Astrocyte (in vitro differentiated cells and primary cell): ENCODE measurements at regions not wholly inside any gene's neighbourhood (a gene's known extent, or its start where the extent isn't known, plus 50 kb on each side); places are given as distances from the start of the nearest gene placed in this dataset.
A peak's percentile ranks its signal among the peaks of the same experiment; 100 is the strongest.

Experiments used
- DNase-seq: peaks from one replicate; pipeline ENCODE4 v3.0.0-alpha.2; 2010; ENCODE audit warnings: low read depth
- FAIRE-seq: peaks from 2 replicates; lab custom pipeline; 2011; peaks lifted over from hg19 to GRCh38; lab: Jason Lieb, UNC
- H2AFZ ChIP-seq: 2 replicates; pipeline ENCODE4 v1.6.0; 2012; ENCODE audit warnings: low read depth, low read length, inconsistent platforms
- H3K27ac ChIP-seq: 2 replicates; pipeline ENCODE4 v1.5.1; 2011; ENCODE audit warnings: low read depth, low read length, inconsistent platforms
- H3K27me3 ChIP-seq: 2 replicates; pipeline ENCODE4 v1.6.0; 2011; ENCODE audit warnings: low read length, inconsistent platforms; ENCODE audit not compliant: insufficient read depth
- H3K36me3 ChIP-seq: 2 replicates; pipeline ENCODE4 v1.5.1; 2011; ENCODE audit warnings: low read length, inconsistent platforms; ENCODE audit not compliant: insufficient read depth
- H3K4me1 ChIP-seq: 2 replicates; pipeline ENCODE4 v1.5.1; 2011; ENCODE audit warnings: low read length, inconsistent platforms; ENCODE audit not compliant: insufficient read depth
- H3K4me2 ChIP-seq: 2 replicates; pipeline ENCODE4 v1.6.0; 2012; ENCODE audit warnings: low read length, inconsistent platforms
- H3K4me3 ChIP-seq: 2 replicates; pipeline ENCODE4 v1.5.1; 2011; ENCODE audit warnings: low read depth, mild to moderate bottlenecking, low read length, inconsistent platforms; ENCODE audit not compliant: insufficient read depth
- H3K79me2 ChIP-seq: 2 replicates; pipeline ENCODE4 v1.6.0; 2012; ENCODE audit warnings: mild to moderate bottlenecking, low read length, inconsistent platforms; ENCODE audit not compliant: insufficient read depth
- H3K9ac ChIP-seq: 2 replicates; pipeline ENCODE4 v1.6.0; 2012; ENCODE audit warnings: mild to moderate bottlenecking, low read length, inconsistent platforms
- H3K9me3 ChIP-seq: 2 replicates; pipeline ENCODE4 v1.5.1; 2012; ENCODE audit warnings: low read depth, mild to moderate bottlenecking, low read length, inconsistent platforms; ENCODE audit not compliant: insufficient read depth
- H4K20me1 ChIP-seq: 2 replicates; pipeline ENCODE4 v1.6.0; 2012; ENCODE audit warnings: low read length, inconsistent platforms; ENCODE audit not compliant: insufficient read depth
- H3K27ac Mint-ChIP-seq: one replicate; pipeline ENCODE4 v1.8.0; 2021; ENCODE audit warnings: mild to moderate bottlenecking, mixed read lengths; ENCODE audit not compliant: unreplicated experiment
- H3K27me3 Mint-ChIP-seq: one replicate; pipeline ENCODE4 v1.8.0; 2021; ENCODE audit warnings: low read depth, mixed read lengths; ENCODE audit not compliant: unreplicated experiment
- H3K36me3 Mint-ChIP-seq: one replicate; pipeline ENCODE4 v1.8.0; 2021; ENCODE audit warnings: low read depth, mixed read lengths; ENCODE audit not compliant: unreplicated experiment
- H3K4me1 Mint-ChIP-seq: one replicate; pipeline ENCODE4 v1.8.0; 2021; ENCODE audit warnings: low read depth, mixed read lengths; ENCODE audit not compliant: unreplicated experiment
- H3K4me3 Mint-ChIP-seq: one replicate; pipeline ENCODE4 v1.8.0; 2021; ENCODE audit warnings: mild to moderate bottlenecking, moderate library complexity, mixed read lengths; ENCODE audit not compliant: unreplicated experiment
- H3K9me3 Mint-ChIP-seq: one replicate; pipeline ENCODE4 v1.8.0; 2021; ENCODE audit warnings: mild to moderate bottlenecking, mixed read lengths; ENCODE audit not compliant: unreplicated experiment
- EZH2 ChIP-seq: IDR thresholded peaks from 2 replicates; pipeline ENCODE4 v1.6.1; 2012; ENCODE audit warnings: mild to moderate bottlenecking, low read length, inconsistent platforms; ENCODE audit not compliant: insufficient read depth
- TF ChIP-seq, protein P1 (sequence below): IDR thresholded peaks from 2 replicates; pipeline ENCODE4 v1.5.1; 2011; ENCODE audit warnings: low read depth, mild to moderate bottlenecking, inconsistent platforms, low read length, moderate library complexity; ENCODE audit not compliant: insufficient read depth

DNA sequence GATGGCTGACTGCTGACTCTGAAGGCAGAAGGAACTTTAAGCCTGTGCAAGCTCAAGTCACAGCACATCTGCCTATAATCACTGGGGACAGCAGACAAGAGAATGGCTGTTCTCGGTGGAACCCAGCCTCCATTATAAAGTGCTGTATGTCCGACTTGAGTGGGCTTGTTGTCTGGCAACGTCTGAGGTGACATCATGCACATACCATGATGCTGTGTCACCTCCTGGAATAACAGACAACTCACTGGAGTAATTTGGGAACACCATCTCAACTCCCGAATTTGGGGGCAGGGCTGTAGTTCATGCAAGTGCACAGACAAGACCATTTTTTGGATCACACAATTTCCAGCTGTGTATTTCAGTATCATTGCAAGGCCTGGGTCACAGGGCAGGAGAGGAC, 59.8 kb upstream of the GPM6B start:
- Histone ChIP-seq H3K27me3 (no peaks in the 10 kb centered on the region), H3K4me3 (no peak overlapping the region), H2AFZ (peak overlapping the region; percentile 37), H3K27ac (peak overlapping the region; percentile 69), H3K4me2 (peak overlapping the region; percentile 69), H3K9ac (peak overlapping the region; percentile 38), H3K79me2 (no peaks in the 10 kb centered on the region), H4K20me1 (no peaks in the 10 kb centered on the region), H3K4me1 (peaks cover 12% of the 10 kb centered on the region), H3K9me3 (no peaks in the 10 kb centered on the region), H3K36me3 (no peaks in the 10 kb centered on the region)
- Mint-ChIP-seq H3K36me3 (no peaks in the 10 kb centered on the region), H3K27ac (peak overlapping the region; percentile 83), H3K4me1 (peaks cover 12% of the 10 kb centered on the region), H3K4me3 (no peak overlapping the region), H3K9me3 (no peaks in the 10 kb centered on the region), H3K27me3 (no peaks in the 10 kb centered on the region)
- DNase-seq: peak; percentile 68
- TF ChIP-seq, protein P1, sequence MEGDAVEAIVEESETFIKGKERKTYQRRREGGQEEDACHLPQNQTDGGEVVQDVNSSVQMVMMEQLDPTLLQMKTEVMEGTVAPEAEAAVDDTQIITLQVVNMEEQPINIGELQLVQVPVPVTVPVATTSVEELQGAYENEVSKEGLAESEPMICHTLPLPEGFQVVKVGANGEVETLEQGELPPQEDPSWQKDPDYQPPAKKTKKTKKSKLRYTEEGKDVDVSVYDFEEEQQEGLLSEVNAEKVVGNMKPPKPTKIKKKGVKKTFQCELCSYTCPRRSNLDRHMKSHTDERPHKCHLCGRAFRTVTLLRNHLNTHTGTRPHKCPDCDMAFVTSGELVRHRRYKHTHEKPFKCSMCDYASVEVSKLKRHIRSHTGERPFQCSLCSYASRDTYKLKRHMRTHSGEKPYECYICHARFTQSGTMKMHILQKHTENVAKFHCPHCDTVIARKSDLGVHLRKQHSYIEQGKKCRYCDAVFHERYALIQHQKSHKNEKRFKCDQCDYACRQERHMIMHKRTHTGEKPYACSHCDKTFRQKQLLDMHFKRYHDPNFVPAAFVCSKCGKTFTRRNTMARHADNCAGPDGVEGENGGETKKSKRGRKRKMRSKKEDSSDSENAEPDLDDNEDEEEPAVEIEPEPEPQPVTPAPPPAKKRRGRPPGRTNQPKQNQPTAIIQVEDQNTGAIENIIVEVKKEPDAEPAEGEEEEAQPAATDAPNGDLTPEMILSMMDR: no peak
- TF ChIP-seq EZH2: no peak
- FAIRE-seq: peak; percentile 99

DNA sequence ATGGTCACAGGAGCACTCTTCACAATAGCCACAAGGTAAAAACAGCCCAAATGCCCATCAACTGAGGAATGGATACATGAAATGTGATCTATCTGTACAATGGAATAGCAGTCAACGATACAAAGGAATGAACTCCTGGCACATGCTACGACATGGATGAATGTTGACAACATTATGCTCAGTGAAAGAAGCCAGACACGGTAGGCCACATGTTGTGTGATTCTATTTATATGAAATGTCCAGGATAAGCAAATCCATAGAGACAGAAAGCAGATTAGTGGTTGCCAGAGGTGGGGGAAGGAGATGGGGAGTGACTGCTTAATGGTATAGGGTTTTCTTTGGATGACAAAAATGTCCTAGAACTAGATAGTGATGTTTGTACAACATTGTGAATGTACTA, 58.7 kb upstream of the GPM6B start:
- H4K20me1 ChIP-seq: no peaks in the 10 kb centered on the region
- Mint-ChIP-seq H3K9me3 (no peaks in the 10 kb centered on the region), H3K36me3 (no peaks in the 10 kb centered on the region), H3K4me1 (peaks cover 12% of the 10 kb centered on the region), H3K27me3 (no peaks in the 10 kb centered on the region), H3K4me3 (no peak overlapping the region), H3K27ac (no peak overlapping the region)
- no peaks in the 10 kb centered on the region for H3K27me3 ChIP-seq
- no peak for TF ChIP-seq EZH2
- TF ChIP-seq, protein P1: no peak
- H3K4me2 ChIP-seq: no peak overlapping the region
- H3K79me2 ChIP-seq: no peaks in the 10 kb centered on the region
- FAIRE-seq (no peak), DNase-seq (no peak)
- no peaks in the 10 kb centered on the region for H3K36me3 ChIP-seq
- H3K4me3 ChIP-seq: no peak overlapping the region
- H3K9me3 ChIP-seq: no peaks in the 10 kb centered on the region
- no peak overlapping the region for H3K27ac ChIP-seq
- peaks cover 12% of the 10 kb centered on the region for H3K4me1 ChIP-seq
- no peak overlapping the region for H2AFZ ChIP-seq
- H3K9ac ChIP-seq: no peak overlapping the region

DNA sequence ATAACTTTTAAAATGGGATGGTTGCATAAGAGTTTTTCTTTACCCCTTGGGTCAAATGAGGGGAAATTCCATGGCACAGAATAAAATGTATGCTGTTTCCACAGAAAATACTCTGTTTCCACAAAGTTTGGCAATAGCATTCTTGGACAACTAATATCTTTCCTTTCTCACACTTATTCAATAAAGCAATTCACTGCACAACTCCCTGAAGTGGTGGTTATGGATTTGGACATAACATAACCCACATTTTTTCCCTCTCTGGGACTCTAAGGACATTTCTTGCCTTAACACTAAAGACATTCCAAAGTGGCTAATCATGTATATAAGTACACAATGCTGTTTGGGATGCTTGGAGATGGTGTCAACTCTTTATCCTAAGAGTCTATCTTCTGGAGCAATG, 51.7 kb upstream of the GPM6B start:
- Mint-ChIP-seq H3K4me1 (peaks cover 14% of the 10 kb centered on the region), H3K36me3 (no peaks in the 10 kb centered on the region), H3K4me3 (no peak overlapping the region), H3K27ac (no peak overlapping the region), H3K9me3 (no peaks in the 10 kb centered on the region), H3K27me3 (no peaks in the 10 kb centered on the region)
- Histone ChIP-seq H3K27me3 (no peaks in the 10 kb centered on the region), H3K4me3 (no peak overlapping the region), H3K4me2 (no peak overlapping the region), H3K27ac (no peak overlapping the region), H3K9me3 (no peaks in the 10 kb centered on the region), H3K4me1 (peaks cover 4% of the 10 kb centered on the region), H4K20me1 (no peaks in the 10 kb centered on the region), H3K9ac (no peak overlapping the region), H3K79me2 (no peaks in the 10 kb centered on the region), H3K36me3 (no peaks in the 10 kb centered on the region), H2AFZ (no peak overlapping the region)
- no peak for TF ChIP-seq EZH2
- TF ChIP-seq, protein P1: no peak
- DNase-seq: peak; percentile 36
- no peak for FAIRE-seq
